ENCODE measurements at regions not wholly inside any gene's neighbourhood (a gene's known extent, or its start where the extent isn't known, plus 50 kb on each side); places are given as distances from the start of the nearest gene placed in this dataset.
"Not testable (repeated sequence)": the region's sequence is repeated elsewhere in the genome, so short reads cannot be mapped to it uniquely, and the experiment has no call there.

DNA sequence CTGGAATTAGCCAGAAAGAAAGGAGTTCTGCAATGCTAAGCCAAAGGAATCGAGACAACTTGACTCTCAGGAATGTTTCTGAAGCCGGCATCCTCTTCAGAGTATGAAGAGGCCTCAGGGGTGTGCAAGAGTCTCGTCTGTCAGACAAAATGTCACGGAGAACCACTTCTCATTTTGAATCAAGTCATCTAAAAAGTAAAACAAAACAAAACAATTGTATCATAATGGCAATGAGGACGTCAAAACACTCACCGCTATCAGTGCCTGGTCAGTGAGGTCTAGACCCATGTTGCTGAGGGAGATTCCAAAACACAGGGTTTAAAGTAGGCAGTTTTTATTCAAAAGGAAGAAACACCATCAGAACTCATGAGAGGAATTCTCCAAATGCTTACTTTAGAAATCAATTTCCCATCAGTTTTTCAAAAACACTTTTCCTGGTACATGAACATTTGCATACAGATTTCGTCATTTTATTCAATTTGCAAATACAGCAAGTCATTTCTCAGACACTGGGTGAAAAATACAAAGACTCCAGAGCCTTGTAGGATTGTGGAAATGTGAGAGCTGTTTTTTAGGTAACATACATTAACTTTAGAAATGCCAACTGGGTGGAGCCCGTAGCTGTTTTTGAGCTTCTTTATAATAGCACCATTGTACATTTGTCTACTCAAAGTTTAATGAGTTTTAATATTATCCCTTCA, 89.5 kb upstream of the MAP3K1 start:
- Histone ChIP-seq H3K4me1 (no peaks in the 10 kb centered on the region), H3K36me3 (no peaks in the 10 kb centered on the region), H3K9me3 (no peaks in the 10 kb centered on the region), H3K4me3 (no peak overlapping the region), H3K27me3 (no peaks in the 10 kb centered on the region), H3K27ac (no peak overlapping the region)
- no peak for DNase-seq
- TF ChIP-seq POLR2A (IDR thresholded peaks at IDR 0.05) = no peak
- TF ChIP-seq, protein P1, sequence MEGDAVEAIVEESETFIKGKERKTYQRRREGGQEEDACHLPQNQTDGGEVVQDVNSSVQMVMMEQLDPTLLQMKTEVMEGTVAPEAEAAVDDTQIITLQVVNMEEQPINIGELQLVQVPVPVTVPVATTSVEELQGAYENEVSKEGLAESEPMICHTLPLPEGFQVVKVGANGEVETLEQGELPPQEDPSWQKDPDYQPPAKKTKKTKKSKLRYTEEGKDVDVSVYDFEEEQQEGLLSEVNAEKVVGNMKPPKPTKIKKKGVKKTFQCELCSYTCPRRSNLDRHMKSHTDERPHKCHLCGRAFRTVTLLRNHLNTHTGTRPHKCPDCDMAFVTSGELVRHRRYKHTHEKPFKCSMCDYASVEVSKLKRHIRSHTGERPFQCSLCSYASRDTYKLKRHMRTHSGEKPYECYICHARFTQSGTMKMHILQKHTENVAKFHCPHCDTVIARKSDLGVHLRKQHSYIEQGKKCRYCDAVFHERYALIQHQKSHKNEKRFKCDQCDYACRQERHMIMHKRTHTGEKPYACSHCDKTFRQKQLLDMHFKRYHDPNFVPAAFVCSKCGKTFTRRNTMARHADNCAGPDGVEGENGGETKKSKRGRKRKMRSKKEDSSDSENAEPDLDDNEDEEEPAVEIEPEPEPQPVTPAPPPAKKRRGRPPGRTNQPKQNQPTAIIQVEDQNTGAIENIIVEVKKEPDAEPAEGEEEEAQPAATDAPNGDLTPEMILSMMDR (IDR thresholded peaks at IDR 0.05) = no peak

DNA sequence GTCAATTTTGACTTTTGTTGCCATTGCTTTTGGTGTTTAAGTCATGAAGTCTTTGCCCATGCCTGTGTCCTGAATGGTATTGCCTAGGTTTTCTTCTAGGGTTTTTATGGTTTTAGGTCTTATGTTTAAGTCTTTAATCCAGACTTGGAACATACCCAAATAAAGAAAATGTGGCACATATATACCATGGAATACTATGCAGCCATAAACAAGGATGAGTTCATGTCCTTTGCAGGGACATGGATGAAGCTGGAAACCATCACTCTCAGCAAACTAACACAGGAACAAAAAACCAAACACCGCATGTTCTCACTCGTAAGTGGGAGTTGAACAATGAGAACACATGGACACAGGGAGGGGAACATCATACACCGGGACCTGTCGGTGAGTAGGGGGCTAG, 90.5 kb upstream of the MAP3K1 start:
- H3K27ac ChIP-seq, H3K9me3 ChIP-seq, H3K27me3 ChIP-seq, H3K4me1 ChIP-seq, H3K4me3 ChIP-seq, DNase-seq, H3K36me3 ChIP-seq: not testable (repeated sequence)

DNA sequence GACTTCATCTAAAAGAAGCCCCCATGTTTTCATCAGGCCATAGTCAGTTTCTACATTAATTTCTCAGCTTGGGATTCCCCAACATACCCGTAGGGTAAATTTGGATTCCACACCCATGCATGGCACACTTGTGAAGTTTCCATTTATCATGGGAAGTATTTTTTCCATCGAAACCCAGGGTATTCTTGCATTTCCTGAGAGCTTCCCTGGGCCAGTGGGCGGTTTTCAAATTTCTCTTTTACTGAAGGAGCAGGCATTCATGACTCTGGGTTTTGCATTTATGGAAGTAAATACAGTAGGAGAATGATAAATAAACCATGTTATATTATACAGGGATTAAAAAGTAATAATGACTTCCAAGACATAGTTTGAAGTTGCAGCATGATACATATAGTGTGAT, 93.0 kb upstream of the MAP3K1 start:
- TF ChIP-seq POLR2A (IDR thresholded peaks at IDR 0.05) = no peak
- TF ChIP-seq, protein P1 (IDR thresholded peaks at IDR 0.05) = no peak
- Histone ChIP-seq H3K36me3 (no peaks in the 10 kb centered on the region), H3K4me1 (no peaks in the 10 kb centered on the region), H3K9me3 (no peaks in the 10 kb centered on the region), H3K27me3 (no peaks in the 10 kb centered on the region), H3K27ac (no peak overlapping the region), H3K4me3 (no peak overlapping the region)
- DNase-seq = no peak

DNA sequence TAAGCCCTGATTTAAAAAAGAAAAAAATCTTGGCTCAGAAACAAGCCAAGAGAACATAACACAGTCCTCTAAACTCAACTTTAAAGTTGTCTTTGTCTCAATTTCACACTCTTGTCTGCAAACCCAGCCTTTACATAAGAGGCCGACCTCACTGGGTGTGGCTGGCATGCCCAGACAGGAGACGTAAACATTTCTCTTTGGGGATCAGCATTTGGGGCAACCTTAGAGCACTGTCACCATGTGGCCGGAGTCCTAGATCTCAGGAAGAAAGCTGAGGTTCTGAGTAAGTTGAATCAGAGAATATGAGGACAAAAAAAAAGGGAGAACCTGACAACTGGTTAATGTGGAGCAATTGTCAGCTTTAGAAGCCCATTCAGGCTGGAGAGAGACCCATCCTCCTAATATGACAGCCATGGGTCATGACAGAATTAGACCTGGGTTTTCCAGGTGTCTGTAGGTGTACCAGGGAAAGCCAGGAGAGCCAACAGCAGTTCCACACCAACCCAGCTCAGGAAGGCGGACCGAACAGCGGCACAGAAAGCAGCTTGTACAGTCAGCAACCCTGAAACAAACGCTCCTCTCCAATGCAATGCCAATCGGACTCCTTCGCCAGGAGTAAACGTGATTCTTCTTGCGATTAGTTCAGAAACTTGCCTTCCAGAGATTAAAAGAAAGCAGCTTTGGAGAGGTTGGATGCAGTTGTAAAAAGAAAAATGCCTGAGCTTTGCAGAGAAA, 97.9 kb upstream of the MAP3K1 start:
- Histone ChIP-seq H3K4me1 (no peaks in the 10 kb centered on the region), H3K27ac (no peak overlapping the region), H3K36me3 (no peaks in the 10 kb centered on the region), H3K27me3 (no peaks in the 10 kb centered on the region), H3K9me3 (no peaks in the 10 kb centered on the region), H3K4me3 (no peak overlapping the region)
- DNase-seq = no peak
- TF ChIP-seq, protein P1 (IDR thresholded peaks at IDR 0.05) = no peak
- no peak for TF ChIP-seq POLR2A (IDR thresholded peaks at IDR 0.05)

DNA sequence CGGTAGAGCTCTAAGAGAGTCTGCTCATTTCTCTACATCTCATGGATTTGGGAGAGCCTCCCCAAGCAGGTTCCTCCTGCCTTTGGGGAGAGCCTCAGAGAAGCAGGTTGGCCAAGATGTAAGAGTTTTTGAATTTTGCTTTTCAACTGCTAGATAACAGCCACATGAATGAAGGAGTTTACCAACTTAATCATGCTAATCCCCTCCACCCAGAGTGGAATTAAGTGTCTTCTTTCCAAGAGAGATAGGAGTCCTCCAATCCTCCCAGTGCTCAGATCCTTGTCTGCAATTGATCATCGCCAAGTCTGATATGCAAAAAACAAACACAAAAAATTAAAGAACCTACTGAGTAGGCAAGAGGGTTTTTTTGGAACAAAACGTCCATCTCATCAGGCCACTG, 99.4 kb upstream of the MAP3K1 start:
- Histone ChIP-seq H3K27ac (no peak overlapping the region), H3K4me1 (no peaks in the 10 kb centered on the region), H3K4me3 (no peak overlapping the region), H3K36me3 (no peaks in the 10 kb centered on the region), H3K9me3 (no peaks in the 10 kb centered on the region), H3K27me3 (no peaks in the 10 kb centered on the region)
- no peak for DNase-seq
- TF ChIP-seq, protein P1 (IDR thresholded peaks at IDR 0.05) = no peak
- TF ChIP-seq POLR2A (IDR thresholded peaks at IDR 0.05) = no peak

DNA sequence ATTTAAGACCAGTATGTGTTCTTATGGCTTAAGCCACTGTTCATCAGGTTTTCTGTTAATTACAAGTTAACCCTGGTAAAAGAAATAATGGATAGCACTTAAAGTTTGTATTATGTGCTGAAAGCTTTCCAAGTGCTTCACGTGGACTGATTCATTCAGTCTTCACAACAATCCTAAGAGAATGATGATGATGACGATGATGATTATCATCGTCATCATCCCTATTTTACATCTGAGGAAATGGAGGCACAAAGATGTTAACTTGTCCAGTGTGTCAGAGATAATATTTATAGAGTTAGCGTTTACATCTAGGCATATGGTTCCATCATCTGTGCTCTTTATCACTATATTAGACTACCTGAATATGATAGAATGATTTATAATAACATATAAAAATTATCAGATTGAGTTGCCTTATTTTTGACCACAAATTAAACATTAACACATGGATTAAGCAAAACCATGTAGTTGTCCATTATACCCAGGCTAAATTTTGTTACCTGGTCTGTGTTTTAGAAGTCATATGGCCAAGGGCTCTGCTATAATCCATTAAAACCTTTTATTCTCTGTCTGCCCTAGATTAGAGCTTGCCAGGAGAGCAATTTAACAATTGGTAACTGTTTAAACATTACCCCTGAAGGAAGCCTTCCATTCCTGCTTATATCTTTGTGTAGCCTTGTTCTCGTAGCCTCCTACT, 102.3 kb upstream of the MAP3K1 start:
- DNase-seq = no peak
- H3K27me3 ChIP-seq = no peaks in the 10 kb centered on the region
- no peak overlapping the region for H3K27ac ChIP-seq
- no peak for TF ChIP-seq POLR2A (IDR thresholded peaks at IDR 0.05)
- TF ChIP-seq, protein P1 (IDR thresholded peaks at IDR 0.05) = no peak
- H3K9me3 ChIP-seq = no peaks in the 10 kb centered on the region
- no peaks in the 10 kb centered on the region for H3K36me3 ChIP-seq
- H3K4me1 ChIP-seq = no peaks in the 10 kb centered on the region
- no peak overlapping the region for H3K4me3 ChIP-seq
